GM13977 (cell line): ENCODE measurements at regions not wholly inside any gene's neighbourhood (a gene's known extent, or its start where the extent isn't known, plus 50 kb on each side); places are given as distances from the start of the nearest gene placed in this dataset.

Experiments used
- DNase-seq: peaks from one replicate; pipeline ENCODE4 v3.0.0; 2012; ENCODE audit warnings: low spot score
- CTCF ChIP-seq: IDR thresholded peaks from 2 replicates; pipeline ENCODE4 v1.5.1; 2012; ENCODE audit warnings: mild to moderate bottlenecking, control low read depth; ENCODE audit not compliant: insufficient read depth; ENCODE audit errors: extremely low read depth, missing control alignments
- in situ Hi-C: fragments of 300-500 bp; cut with MboI; formaldehyde crosslinking; loops from one replicate; pipeline ENCODE4 v1.12.0; 2022; ENCODE audit warnings: low sequenced_read_pairs, low pct_unique_long_range_greater_than_20kb, mixed read lengths, inconsistent platforms; ENCODE audit not compliant: unreplicated experiment

DNA sequence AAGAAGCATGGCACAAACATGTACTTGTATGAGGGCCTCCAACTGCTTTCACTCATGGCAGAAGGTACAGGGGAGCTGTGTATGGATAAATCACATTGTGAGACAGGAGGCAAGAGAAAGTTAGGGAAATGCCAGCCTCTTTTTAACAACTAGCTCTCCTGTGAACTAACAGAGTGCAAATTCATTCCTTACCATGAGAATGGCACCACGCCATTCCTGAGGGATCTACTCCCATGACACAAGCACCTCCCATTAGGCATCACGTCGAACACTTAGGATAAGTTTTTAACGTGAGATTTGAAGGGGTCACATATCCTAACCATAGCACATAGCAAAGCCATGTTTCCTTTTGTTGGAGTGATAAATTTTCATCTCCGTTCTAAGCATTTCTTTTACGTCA, 747.2 kb upstream of the CHD1 start:
- in situ Hi-C loops: no loop called here
- TF ChIP-seq CTCF: no peak
- no peak for DNase-seq

- in situ Hi-C loops: no loop called here
- DNase-seq: no peak
- TF ChIP-seq CTCF: no peak
These were observed 745.3 kb upstream of the CHD1 start for GRCh38 chr5:99674101-99674500.

- TF ChIP-seq CTCF: no peak
- DNase-seq: no peak
- in situ Hi-C loops: no loop called here
These were observed 736.2 kb upstream of the CHD1 start for GRCh38 chr5:99664972-99665371.

GRCh38 chr5:99651298-99651697, 722.5 kb upstream of the CHD1 start:
- DNase-seq: no peak
- TF ChIP-seq CTCF: no peak
- in situ Hi-C loops: no loop called here

DNA sequence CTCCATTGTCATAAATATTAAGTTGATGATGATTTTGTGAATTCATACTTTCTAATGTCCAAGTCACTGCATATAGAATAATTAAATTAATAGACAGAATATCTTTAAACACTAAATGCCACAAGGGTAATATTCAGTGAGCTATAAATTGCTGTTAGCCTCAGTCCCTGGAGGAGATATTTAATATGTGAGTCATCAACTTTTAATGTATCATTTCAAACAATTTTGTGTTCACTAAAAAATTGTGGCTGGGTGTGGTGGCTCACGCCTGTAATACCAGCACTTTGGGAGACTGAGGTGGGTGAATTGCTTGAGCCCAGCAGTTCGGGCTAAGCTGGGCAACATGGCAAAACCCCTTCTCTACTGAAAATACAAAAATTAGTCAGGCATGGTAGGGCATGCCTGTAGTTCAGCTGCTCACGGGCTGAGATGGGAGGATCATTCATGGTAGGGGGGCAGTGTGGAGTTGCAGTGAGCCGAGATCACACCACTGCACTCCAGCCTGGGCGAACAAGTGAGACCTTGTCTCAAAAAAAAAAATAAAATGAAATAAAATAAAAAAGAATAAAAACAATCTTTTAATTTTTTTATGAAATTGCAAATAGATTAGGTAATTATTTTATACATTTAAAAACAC, 717.3 kb upstream of the CHD1 start:
- no peak for TF ChIP-seq CTCF
- DNase-seq: no peak
- in situ Hi-C loops: no loop called here

GRCh38 chr5:99644822-99645221, 716.0 kb upstream of the CHD1 start:
- TF ChIP-seq CTCF: no peak
- no peak for DNase-seq
- in situ Hi-C loops: no loop called here

DNA sequence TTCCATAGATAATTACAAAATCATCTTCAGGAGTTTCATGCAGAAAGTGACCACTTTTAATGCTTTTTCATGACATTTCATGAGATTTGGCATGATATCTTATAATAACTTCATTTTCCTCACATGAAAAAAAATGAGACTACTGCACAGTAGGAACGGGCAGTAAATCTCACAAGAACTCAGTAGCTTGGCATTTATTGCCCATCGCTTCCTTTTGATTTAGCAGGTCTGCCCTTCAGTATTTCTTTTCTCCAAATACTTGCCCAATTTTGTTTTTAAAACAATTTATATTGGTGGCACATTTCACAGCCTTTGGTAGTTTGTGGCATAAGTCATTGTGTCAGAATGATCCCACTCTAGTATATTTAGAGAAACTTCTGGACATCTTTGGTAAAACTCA, 711.8 kb upstream of the CHD1 start:
- DNase-seq: no peak
- no peak for TF ChIP-seq CTCF
- in situ Hi-C loops: no loop called here
